ENCODE measurements at regions not wholly inside any gene's neighbourhood (a gene's known extent, or its start where the extent isn't known, plus 50 kb on each side); places are given as distances from the start of the nearest gene placed in this dataset.

DNA sequence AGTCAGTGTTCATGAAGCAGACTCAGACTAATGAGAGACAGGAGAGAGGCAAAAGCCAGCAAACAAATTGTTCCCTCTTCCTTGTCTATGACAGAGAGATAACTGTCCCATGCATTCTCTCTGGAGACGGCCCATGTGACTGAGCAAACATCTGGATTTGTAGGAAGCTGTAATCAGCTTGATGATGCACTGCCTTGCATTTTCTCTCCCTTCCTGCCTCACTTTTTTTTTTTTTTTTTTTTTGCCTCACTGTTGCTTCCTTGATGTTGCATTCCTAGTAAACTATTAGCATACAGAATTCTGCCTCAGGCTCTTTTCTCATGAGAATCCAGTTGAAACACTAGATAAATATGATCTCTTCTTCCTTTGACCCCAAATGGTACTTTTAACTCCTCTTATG, 134.5 kb downstream of the HHIPL2 start:
- TF ChIP-seq PATZ1 (CRISPR knock-in tag; IDR thresholded peaks at IDR 0.05; ENCODE audit: borderline replicate concordance), result no peak
- no peak for TF ChIP-seq TCF4 (CRISPR knock-in tag; IDR thresholded peaks at IDR 0.05; ENCODE audit: borderline replicate concordance)
- no peak for TF ChIP-seq CSDC2 (CRISPR knock-in tag; IDR thresholded peaks at IDR 0.05)

All from SK-N-SH treated with all-trans-retinoic acid at 6 μM for 48 hours (cell line).